SK-N-DZ (cell line): ENCODE measurements at regions not wholly inside any gene's neighbourhood (a gene's known extent, or its start where the extent isn't known, plus 50 kb on each side); places are given as distances from the start of the nearest gene placed in this dataset.

ENCODE experiments used
- DNase-seq: peaks from one replicate; pipeline ENCODE4 v3.0.0-alpha.2; 2015; ENCODE audit warnings: low spot score

DNA sequence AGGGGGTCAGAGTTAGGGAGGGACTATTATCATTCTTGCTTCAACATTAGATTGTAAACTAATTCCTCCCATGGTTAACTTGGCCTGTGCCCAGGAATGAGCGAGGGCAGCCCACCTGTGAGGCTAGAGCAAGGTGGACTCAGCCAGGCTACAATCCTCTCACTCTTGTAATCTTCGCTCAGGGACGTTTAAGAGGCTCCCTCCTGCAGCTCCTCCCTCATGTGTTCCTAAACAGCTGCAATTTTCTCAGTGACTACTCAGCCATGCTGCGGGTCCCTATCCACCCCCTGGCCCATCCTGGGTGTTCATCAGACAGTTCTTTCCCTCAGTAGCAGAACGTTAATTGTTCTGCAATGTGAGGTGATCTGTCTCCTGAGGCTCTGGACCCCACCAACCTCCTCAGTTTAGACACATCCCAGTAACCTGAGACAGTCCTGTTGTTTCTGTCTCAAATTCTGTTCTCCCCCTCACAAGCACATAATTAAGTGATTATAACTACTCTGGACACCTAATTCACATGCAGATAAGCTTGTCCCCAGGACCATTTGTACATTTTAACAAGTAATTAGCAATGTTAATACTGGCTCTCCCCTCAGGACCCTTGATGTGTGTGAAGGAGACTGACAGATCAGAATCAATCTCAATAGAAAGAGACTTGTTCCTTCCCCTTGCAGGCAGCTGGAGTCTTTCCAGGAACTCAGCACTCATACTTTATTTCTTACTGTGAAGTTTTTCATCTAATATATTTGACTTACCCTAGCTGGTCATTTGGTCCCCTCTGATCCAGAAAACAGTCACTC, 337.2 kb upstream of the B3GAT1 start:
- no peak for DNase-seq

DNA sequence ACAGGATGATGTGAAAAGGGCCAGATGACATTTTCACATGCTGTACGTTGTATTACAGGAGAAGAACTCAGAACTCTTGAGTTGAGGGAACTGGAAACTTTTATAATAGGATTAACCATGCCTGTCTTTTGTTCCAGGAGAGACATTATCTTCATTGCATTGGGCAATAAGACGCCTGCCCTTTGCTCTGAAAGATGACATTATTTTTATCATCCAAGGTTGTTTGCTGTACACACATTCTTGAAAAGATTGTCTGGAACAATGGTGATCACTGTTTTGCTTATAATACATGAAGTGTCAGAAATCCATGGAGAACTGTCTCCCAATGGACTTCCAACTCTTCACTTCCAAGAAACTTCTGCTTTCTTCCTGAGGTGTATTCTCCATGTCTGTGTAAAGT, 334.6 kb upstream of the B3GAT1 start:
- DNase-seq: no peak

DNA sequence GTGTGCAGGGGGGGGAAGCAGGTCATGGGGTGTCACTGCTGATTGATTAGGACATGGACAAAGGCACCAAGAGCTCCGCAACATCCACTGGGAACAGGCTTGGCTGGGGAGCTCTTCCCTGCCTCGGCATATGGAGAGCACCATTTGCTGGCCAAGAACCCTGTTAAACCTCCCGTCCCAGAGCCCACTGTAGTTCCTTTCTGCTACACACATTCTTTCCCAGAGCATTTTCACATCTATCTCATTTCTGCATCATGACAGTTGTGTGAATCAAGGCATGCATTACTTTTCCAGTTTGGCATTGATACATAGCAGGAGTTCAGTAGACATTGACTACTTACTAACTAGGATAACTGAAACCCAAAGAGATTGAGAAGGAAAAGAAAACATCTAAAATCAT, 333.4 kb upstream of the B3GAT1 start:
- DNase-seq: no peak

DNA sequence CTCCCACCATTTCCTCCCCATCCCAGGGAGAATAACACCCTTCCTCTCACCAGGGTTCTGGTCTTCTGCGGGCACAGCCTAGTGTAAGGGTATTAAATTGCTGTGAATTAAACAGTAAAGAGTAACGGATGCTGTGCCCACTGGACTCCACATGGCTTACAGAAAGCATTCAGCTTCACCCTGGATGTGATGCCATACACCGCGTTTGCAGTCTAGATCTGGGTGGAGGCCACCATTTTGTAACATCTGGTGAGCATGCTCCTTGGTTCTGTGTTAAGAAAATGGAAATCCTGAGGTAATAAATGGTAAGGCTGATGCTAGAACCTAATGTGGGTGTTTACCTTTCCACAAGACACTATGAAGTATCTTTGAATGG, 331.8 kb upstream of the B3GAT1 start:
- no peak for DNase-seq

DNA sequence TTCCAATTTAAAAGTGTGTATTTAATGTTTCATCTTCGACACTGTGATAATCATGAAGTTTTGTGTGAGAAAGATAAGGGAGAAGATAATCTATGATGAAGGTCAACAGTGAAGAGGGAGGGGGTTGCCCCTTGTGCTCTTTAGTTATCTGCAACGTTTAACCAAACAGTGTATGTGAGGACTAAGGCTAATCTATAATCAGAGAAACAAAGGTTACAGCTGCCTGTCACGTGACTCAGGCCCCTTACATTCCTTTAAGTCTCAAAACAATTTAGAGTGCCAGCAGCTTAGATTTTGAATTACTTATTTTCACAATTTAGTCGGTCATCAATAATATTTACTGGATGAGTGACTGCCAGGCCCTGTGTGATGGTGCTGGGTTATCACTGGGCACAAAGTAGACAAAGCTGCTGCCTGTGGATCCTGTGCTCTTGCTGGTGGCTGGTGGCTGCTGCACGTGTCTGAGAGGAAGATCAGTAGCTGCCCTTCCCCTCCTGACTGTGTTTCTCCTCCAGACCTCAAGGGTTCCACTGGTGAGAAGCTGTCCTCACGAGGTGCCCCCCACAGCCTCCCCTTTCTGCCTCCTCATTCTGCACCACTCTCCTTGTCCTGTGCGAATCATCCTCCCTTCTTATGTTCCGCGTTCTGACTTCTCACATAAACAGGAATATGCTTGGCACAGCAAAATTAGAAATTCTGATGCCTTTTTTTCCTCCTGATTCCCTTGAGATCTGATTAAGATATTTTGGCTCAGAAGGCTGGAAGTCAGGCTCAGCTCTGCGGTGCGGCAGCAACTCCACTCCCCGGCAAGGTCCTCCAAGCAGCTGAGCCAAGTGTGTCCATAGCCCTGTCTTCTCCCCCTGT, 331.1 kb upstream of the B3GAT1 start:
- DNase-seq: no peak

DNA sequence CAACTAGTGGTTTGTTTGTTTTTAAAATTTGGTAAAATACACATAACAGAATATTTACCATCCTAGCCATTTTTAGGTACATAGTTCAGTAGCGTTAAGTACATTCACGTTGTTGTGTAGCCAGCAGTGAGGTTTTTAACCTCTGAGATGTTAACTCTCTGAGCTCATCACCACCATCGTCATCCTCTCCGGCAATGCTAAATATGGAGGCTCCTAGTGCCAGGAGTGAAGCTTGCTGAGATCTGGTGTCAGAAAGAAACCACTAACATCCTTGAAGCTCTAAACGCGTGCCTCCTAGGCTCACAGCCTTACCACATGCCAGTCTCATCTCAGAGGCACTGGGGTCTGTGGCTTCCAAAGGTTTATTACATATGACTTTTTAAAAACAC, 330.2 kb upstream of the B3GAT1 start:
- no peak for DNase-seq

DNA sequence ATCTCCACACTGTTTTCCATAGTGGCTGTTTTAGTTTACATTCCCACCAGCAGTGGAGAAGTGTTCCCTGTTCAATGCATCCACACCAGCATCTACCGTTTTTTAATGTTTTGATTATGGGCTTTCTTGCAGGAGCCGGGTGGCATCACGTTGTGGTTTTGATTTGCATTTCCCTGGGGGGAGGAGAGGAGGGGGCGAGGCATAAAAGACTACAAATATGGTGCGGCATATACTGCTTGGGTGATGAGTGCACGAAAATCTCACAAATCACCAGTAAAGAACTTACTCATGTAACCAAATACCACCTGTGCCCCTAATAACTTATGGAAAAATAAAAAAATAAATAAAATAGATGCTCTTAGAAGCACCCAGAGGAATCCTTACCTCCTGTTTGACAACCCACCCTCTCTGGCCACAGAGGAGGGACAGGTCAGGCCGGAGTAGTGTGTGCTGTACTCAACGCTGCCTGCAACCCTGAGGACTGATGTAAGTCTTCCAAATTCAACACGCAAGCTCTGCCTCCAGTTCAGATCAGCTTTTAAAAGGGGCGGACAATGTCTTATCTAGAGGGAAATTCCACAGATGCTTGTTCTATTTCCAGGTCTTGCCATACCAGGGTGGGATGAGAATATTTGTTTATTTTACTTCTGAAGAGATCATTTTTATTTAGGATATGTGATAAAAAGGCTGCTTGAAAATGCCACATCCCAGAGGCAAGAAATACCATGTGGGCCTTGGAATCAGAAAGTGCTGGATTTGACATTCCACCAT, 329.6 kb upstream of the B3GAT1 start:
- no peak for DNase-seq

DNA sequence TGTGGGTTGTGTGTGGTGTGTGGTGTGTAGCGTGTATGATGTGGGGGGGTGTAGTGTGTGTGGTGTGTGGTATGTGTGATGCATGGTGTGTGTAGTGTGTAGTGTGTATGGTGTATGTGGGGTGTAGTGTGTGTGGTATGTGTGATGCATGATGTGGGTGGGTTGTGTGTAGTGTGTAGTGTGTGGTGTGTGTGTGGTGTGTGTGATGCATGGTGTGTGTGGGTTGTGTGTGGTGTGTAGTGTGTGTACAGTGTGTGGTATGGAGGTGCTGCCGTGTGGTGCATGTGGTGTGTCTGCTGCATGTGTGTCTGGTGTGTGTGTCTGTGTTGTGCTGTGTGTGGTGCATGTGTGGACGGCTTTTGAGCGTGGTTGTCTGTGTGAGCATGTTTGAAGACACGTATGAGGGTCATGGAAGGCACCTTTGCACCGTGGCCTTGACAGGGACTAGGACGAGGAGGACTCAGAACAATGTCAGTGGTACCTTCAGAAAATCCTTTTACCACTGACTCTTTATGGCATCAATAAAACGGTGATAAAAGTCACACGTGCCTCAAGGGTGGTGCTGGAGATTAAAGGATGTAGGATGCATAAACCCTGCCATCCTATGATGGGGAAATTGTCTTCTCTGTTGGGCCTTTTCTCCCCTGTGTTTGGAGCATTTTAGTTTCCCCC, 328.7 kb upstream of the B3GAT1 start:
- DNase-seq: no peak

DNA sequence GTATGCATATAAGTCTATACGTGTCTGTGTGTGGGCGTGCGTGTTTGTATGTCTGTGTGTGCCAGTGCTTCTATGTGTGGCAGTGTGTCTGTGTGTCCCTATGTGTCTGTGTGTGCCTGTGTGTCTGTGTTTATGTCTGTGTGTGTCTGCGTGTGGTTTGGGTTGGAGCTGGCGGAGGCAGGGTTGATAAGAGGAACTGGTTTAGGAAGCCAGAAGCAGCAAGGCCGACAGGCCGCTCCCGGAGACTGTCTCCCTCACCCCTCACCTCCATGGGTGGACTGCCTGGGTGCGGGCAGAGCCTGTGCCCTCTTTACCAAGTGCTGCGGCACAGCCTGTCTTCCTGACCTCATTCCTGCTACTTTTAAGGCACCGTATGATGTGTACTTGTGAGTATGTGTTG, 327.1 kb upstream of the B3GAT1 start:
- DNase-seq: no peak

DNA sequence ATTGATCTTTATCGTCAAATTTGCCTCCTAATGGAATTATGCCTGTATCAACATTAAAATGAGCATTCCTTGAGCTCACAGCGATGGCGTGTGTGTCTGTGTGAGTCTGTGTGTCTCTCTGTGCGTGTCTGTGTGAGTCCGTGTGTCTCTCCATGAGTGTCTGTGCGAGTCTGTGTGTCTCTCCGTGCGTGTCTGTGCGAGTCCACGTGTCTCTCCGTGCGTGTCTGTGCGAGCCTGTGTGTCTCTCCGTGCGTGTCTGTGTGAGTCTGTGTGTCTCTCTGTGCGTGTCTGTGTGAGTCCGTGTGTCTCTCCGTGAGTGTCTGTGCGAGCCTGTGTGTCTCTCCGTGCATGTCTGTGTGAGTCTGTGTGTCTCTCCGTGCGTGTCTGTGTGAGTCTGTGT, 326.5 kb upstream of the B3GAT1 start:
- no peak for DNase-seq

DNA sequence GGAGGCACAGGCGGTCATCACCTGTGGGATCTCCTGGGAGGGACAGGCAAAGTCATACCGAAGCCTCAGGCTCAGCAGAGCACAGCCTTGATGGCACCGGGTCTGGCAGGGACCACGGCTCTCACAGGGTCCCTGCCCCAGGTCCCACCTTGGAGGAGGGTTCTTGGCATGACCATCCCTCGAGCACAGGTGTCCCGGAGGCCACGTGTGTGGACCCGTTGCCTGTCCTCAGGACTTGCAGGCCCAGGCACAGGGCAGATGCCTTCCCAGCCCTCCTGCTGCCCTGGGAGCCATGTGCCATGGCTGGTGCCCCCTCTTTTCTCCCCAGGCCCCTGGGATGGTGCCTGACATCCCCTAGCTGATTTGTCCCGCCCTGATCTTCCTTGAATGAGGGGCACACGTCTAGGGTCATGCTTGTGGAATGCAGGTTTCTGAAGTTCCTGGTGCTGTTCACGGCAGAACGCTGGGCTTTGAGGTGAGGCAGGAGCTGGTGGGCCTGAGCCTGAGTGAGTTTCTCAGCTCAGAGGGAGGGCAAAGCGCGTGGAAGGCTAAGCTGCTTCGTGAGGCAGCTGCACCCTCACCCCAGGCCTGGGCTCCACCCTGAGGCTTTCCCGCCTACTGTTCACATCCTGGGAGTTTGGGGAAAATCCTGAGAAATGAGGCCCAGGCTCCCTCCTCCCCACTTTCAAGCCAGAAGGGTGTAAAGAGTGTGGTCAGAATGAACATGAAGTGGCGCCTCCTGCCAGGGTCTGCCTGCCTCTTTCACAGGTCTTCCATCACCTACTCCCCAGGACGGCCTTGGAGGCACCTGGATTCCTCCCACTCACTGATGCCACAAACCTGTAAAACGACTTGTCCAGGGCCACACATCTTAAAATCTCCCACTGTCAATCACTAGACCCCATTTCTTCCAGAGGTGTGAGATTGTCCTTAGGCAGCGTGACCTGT, 325.8 kb upstream of the B3GAT1 start:
- DNase-seq: no peak

DNA sequence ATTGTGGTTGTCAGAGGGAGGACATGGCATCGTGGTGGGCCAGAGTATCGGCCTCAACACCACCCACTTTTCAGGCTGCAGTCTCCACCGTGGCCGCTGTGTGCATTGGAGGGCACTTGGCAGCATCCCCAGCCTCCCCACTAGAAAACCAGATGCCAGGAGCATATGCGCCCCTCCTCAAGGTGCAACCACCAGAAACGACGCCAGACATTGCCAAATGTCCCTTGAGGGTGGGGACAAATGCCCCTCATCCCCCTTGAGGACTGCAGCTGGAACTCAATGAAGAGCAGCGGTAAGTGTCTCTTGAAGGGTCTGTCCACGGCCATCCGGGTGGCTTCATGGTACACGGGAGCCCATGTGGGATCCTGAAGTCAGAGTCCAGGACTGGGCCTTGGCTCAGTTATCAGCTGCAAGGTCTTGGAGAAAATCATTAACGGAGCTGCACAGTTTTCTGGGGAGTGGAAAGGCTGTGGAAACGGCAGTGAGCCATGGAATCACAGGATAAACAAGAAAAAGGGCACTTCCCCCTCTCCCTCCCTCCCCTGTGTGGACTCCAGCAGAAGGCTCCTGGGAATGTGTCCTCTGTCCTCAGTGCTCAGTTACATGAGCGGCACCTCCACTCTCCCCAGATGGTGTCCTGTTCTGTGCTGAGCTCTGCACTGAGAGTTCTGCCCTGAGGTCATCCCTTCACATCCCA, 324.4 kb upstream of the B3GAT1 start:
- no peak for DNase-seq

DNA sequence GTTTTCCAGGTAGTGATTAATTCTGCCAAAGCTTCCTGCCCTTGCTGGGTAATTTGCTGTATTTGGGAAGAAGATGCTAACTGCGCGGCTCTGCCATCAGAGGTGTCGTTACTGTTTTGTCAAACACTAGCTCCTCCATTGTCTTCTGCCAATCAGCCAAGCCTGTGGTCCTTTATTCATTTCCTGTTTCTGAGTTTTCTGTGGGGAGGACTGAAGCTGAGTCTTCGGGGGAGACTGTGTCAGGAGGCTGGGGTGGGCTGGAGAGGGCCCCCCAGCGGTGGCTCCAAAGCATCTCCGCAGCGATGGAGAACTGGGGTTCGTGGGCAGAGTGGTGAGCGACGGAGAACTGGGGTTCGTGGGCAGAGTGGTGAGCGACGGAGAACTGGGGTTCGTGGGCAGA, 322.9 kb upstream of the B3GAT1 start:
- no peak for DNase-seq

DNA sequence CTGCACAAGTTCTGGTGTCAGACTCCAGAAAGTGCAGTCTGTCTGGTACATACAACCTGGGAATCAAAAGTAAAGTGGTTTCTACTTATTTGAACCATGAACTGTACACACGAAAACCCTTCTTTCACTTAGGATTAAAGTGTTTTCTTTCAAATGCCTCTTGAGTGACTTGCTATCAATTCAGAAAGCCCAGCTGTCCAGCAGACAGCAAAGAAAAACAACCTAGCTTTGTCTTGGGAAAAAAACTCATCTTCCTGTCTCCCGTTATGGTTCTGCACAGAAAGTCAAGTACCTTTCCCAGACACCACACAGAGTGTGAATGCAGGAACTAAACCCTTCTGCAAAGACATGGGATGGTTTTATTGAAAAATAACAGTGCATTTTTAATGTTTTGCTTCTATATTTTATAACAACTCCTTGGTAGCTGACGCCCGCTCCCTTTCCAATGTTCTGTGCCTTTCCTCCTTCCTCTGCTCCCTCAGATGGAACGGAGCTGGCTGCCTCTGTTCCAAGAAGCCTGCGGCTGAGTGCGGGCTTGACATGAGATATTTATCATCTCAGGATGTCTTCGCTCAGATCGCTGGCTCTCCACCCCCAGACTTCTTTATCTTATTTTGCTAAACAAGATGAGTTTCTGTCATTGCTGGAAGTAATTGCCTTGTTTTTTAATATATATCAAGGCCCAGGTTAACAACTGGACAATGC, 322.3 kb upstream of the B3GAT1 start:
- no peak for DNase-seq

DNA sequence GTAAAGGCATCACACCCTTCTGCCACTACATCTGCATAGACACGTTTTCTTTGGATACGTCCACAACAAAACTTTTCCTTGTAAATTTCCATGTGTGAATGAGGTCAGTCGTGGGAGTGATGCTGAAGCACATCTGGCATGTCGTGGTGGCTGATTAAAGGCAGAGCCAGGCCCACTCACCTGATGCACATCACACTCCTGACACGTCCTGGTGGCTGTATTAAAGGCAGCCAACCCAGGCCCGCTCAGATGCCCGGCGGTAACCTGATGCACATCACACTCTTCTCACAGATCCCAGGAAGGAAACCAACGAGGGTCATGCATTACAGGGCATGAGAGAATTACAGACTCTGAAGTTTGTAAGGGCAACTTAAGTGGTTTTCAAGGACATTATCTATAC, 321.6 kb upstream of the B3GAT1 start:
- no peak for DNase-seq

DNA sequence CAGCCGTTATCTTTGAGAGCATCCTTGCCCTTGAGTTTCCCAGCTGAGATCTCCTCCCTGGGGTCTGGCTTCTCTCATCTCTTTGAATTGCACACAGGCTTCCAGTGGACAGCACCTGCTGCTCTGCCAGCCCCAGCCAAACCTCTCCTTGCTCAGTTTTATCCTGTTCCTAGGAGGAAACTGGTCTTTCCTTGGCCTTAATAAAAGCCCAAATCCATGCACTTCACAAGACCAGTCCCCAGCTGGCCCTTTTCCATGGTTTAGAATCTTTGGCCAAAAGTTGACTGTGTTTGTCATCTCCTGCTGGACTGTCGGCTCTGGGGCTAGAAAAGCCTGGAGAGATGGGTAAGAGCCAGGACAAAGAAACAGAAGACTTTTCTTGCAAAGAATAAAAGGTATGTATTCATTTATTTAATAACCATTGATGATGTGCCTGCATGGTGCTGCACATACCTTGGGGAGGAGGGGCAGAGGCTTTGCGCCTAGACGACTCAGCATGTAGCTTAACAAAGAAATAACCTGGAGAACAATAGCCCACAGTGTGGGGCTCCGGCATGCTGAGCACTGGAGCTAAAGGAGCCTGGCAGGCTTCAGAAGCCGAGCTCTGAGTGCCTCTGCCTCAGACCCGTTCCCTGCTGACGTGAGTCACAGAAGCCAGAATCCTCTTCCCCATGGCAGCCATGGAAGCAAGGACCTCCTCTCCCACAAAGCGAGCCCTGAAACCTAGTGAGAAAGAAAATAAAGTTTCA, 319.3 kb upstream of the B3GAT1 start:
- DNase-seq: no peak

DNA sequence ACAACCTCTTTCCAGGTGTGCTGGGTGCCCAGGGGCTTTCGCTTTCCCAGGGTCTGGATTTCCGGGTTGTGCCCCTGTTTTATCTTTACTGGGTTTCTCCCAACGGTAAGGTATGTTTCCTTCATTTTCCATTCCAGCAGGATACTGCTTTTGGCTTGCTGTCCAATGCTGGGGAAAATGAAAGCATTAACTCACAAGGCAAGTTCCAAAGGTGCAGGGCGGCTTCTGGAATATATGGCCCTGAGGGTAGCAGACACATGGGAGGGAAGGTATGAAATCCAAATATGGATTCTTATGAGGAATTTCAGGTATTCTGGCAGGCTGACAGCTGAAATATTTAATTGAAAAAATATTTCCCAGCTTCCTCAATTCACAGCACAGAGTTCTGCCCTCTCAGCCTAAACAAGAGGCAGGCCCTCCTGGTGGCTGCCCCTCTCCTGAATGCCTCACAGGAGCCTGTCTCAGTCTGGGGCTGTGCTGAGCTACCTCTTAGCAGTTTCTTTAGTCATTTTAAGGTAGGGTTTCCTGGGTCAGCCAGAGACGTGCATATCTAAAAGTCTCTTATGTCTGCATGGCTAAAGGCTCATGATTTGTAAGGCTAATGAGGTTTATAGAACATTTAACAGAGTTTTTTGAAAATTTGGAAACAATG, 318.6 kb upstream of the B3GAT1 start:
- no peak for DNase-seq

DNA sequence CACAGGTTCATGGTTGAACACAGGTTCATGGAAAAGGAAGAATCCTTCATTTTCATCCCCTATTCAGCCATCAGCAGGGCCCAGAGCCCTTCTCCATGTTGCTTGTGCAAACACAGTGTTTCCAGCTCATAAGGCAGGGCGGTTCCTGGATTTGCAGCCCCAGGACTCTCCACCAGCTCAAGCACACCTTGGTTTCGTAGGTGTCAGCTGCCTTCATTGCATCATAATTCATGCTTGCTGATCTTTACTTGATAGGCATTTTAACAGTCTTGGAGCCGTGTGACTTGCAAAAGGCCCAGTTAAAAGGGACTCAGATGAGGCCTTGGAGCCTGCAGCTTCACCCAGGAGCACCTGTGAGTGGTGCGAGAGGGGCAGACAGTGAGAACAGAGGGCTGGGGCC, 318.1 kb upstream of the B3GAT1 start:
- DNase-seq: no peak
